OCI-LY7 (cell line): ENCODE measurements at regions not wholly inside any gene's neighbourhood (a gene's known extent, or its start where the extent isn't known, plus 50 kb on each side); places are given as distances from the start of the nearest gene placed in this dataset.

Experiments used
- BruUV-seq: library from RNA; stranded (reverse); fragments of 400-500 nt; replicated peaks from 2 replicates; lab custom pipeline; 2021; lab: Mats Ljungman, UMichigan
- CTCF ChIA-PET: fragments of 300-600 bp; sonication (Branson Sonifier 250); formaldehyde crosslinking; loops from one replicate; lab custom pipeline; 2022; ENCODE audit warnings: antibody characterized with exemption; ENCODE audit not compliant: unreplicated experiment; lab: Charles Lee
- POLR2A ChIA-PET: fragments of 300-600 bp; sonication (Branson Sonifier 250); formaldehyde crosslinking; loops from one replicate; lab custom pipeline; 2022; ENCODE audit warnings: antibody characterized with exemption; lab: Charles Lee
- DNase-seq: peaks from one replicate; pipeline ENCODE4 v3.0.0-alpha.2; 2015; ENCODE audit warnings: low spot score
- H2AFZ ChIP-seq: fragments of 200-600 bp; sonication (generic), shearing (Covaris generic); 2 replicates; pipeline ENCODE4 v1.6.1; 2014; ENCODE audit warnings: mild to moderate bottlenecking, antibody characterized with exemption, low read length, moderate library complexity
- H3K27ac ChIP-seq: fragments of 200-600 bp; sonication (generic); 2 replicates; pipeline ENCODE4 v1.5.1; 2014; ENCODE audit warnings: mixed run types, low read depth, mild to moderate bottlenecking, moderate library complexity, low read length, inconsistent platforms; ENCODE audit not compliant: poor library complexity, severe bottlenecking
- H3K36me3 ChIP-seq: fragments of 200-600 bp; sonication (generic); 2 replicates; pipeline ENCODE4 v1.6.1; 2014; ENCODE audit warnings: mild to moderate bottlenecking, antibody characterized with exemption, low read length, moderate library complexity, mixed read lengths; ENCODE audit not compliant: insufficient read depth
- H3K4me1 ChIP-seq: fragments of 200-600 bp; sonication (generic); 2 replicates; pipeline ENCODE4 v1.5.1; 2014; ENCODE audit warnings: mild to moderate bottlenecking, low read length; ENCODE audit not compliant: insufficient read depth, poor library complexity, severe bottlenecking
- H3K4me2 ChIP-seq: fragments of 200-600 bp; sonication (generic); 2 replicates; pipeline ENCODE4 v1.6.1; 2014; ENCODE audit warnings: mild to moderate bottlenecking, low read length
- H3K4me3 ChIP-seq: fragments of 200-600 bp; sonication (generic); 2 replicates; pipeline ENCODE4 v1.5.1; 2014; ENCODE audit warnings: mild to moderate bottlenecking, low read depth, low read length; ENCODE audit not compliant: poor library complexity, severe bottlenecking
- H3K79me2 ChIP-seq: fragments of 200-600 bp; sonication (generic); 2 replicates; pipeline ENCODE4 v1.6.1; 2016; ENCODE audit warnings: low read depth, mild to moderate bottlenecking, low read length, moderate library complexity, mixed read lengths; ENCODE audit not compliant: insufficient read depth
- H3K9me2 ChIP-seq: fragments of 200-600 bp; sonication (generic); 2 replicates; pipeline ENCODE4 v1.6.1; 2016; ENCODE audit warnings: mild to moderate bottlenecking, low read length, mixed read lengths; ENCODE audit not compliant: insufficient read depth
- H3K9me3 ChIP-seq: fragments of 200-600 bp; sonication (generic); 2 replicates; pipeline ENCODE4 v1.6.1; 2014; ENCODE audit warnings: mild to moderate bottlenecking, mixed run types, low read length, mixed read lengths
- H4K20me1 ChIP-seq: fragments of 200-600 bp; sonication (generic); 2 replicates; pipeline ENCODE4 v1.6.1; 2014; ENCODE audit warnings: mild to moderate bottlenecking, antibody characterized with exemption, low read length, moderate library complexity, mixed read lengths; ENCODE audit not compliant: insufficient read depth
- EZH2phosphoT487 ChIP-seq: fragments of 200-600 bp; sonication (generic); IDR thresholded peaks from 2 replicates; pipeline ENCODE4 v1.6.1; 2018; ENCODE audit warnings: low read depth, borderline replicate concordance, mild to moderate bottlenecking, mixed run types, antibody characterized with exemption, low read length, moderate library complexity, mixed read lengths
- intact Hi-C: fragments of 100-400 bp; cut with micrococcal nuclease; formaldehyde crosslinking; loops from one replicate; pipeline ENCODE4 v1.10.0; 2022; ENCODE audit not compliant: unreplicated experiment
- TF ChIP-seq, protein P1 (sequence below): fragments of 200-600 bp; sonication (generic); conservative IDR thresholded peaks from 2 replicates; pipeline ENCODE4 v1.5.1; 2014; ENCODE audit warnings: mild to moderate bottlenecking, antibody characterized with exemption, low read length, moderate library complexity, mixed read lengths

DNA sequence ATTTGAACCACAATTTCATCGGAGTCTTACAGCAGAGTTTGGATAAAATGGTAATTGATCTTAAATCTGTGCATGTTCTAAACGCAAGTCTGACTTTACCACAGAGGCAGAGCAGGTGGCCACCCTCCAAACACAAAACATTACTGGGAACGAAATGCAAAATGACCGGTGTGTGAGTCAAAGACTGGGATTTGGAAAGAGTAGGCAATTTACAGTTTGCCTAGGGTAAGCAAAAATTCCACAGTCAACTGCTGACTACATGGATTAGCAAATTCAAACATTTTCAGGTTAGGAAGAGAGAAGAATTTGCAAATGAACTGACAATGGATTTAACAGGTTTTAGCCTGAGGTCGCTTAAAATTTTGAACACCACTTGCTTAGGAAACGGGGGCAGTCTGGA lies 444.4 kb downstream of the HDGFL1 start:
- Histone ChIP-seq H3K79me2 (no peaks in the 10 kb centered on the region), H3K36me3 (no peaks in the 10 kb centered on the region), H3K4me1 (no peaks in the 10 kb centered on the region), H2AFZ (no peak overlapping the region), H3K9me3 (no peaks in the 10 kb centered on the region), H3K9me2 (no peaks in the 10 kb centered on the region), H3K4me2 (no peak overlapping the region), H3K4me3 (no peak overlapping the region), H3K27ac (no peak overlapping the region), H4K20me1 (no peaks in the 10 kb centered on the region)
- DNase-seq = no peak
- CTCF ChIA-PET = no interaction called here
- TF ChIP-seq, protein P1, sequence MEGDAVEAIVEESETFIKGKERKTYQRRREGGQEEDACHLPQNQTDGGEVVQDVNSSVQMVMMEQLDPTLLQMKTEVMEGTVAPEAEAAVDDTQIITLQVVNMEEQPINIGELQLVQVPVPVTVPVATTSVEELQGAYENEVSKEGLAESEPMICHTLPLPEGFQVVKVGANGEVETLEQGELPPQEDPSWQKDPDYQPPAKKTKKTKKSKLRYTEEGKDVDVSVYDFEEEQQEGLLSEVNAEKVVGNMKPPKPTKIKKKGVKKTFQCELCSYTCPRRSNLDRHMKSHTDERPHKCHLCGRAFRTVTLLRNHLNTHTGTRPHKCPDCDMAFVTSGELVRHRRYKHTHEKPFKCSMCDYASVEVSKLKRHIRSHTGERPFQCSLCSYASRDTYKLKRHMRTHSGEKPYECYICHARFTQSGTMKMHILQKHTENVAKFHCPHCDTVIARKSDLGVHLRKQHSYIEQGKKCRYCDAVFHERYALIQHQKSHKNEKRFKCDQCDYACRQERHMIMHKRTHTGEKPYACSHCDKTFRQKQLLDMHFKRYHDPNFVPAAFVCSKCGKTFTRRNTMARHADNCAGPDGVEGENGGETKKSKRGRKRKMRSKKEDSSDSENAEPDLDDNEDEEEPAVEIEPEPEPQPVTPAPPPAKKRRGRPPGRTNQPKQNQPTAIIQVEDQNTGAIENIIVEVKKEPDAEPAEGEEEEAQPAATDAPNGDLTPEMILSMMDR = no peak
- TF ChIP-seq EZH2phosphoT487 = no peak
- BruUV-seq = no TSS peak
- POLR2A ChIA-PET = no interaction called here
- intact Hi-C loops = no loop called here

DNA sequence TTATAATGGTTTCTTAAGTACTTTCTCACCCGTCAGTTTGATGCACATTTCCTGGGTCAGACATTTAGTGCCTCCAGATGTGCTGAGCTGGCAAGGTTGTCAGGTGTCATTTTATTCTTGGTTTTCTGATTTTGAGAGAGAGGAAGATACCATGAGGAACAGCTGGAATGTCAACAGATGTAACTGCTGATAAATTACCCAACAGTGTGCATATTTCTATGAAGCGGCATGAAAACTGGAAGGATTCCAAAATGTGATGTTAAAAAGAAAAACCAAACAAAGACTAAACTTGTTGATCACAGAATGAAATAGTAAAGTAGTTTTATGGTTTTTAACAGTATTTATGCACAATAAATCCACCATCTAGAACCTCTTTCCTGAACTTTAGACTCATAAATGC lies 447.3 kb downstream of the HDGFL1 start:
- POLR2A ChIA-PET = no interaction called here
- no peak for DNase-seq
- Histone ChIP-seq H3K4me1 (no peaks in the 10 kb centered on the region), H3K79me2 (no peaks in the 10 kb centered on the region), H3K9me2 (no peaks in the 10 kb centered on the region), H3K4me2 (no peak overlapping the region), H3K27ac (no peak overlapping the region), H2AFZ (no peak overlapping the region), H3K36me3 (no peaks in the 10 kb centered on the region), H4K20me1 (no peaks in the 10 kb centered on the region), H3K9me3 (no peaks in the 10 kb centered on the region), H3K4me3 (no peak overlapping the region)
- intact Hi-C loops = no loop called here
- no TSS peak for BruUV-seq
- TF ChIP-seq, protein P1 = no peak
- no peak for TF ChIP-seq EZH2phosphoT487
- CTCF ChIA-PET = no interaction called here

- Histone ChIP-seq H3K79me2 (no peaks in the 10 kb centered on the region), H3K27ac (no peak overlapping the region), H2AFZ (no peak overlapping the region), H3K4me1 (no peaks in the 10 kb centered on the region), H3K9me3 (no peaks in the 10 kb centered on the region), H3K9me2 (no peaks in the 10 kb centered on the region), H4K20me1 (no peaks in the 10 kb centered on the region), H3K4me2 (no peak overlapping the region), H3K4me3 (no peak overlapping the region), H3K36me3 (no peaks in the 10 kb centered on the region)
- no peak for DNase-seq
- no TSS peak for BruUV-seq
- POLR2A ChIA-PET = no interaction called here
- TF ChIP-seq EZH2phosphoT487 = no peak
- TF ChIP-seq, protein P1 = no peak
- intact Hi-C loops = no loop called here
- CTCF ChIA-PET = no interaction called here
These were observed 452.1 kb downstream of the HDGFL1 start for GRCh38 chr6:23021487-23021886.
